ENCODE measurements at regions not wholly inside any gene's neighbourhood (a gene's known extent, or its start where the extent isn't known, plus 50 kb on each side); places are given as distances from the start of the nearest gene placed in this dataset.

DNA sequence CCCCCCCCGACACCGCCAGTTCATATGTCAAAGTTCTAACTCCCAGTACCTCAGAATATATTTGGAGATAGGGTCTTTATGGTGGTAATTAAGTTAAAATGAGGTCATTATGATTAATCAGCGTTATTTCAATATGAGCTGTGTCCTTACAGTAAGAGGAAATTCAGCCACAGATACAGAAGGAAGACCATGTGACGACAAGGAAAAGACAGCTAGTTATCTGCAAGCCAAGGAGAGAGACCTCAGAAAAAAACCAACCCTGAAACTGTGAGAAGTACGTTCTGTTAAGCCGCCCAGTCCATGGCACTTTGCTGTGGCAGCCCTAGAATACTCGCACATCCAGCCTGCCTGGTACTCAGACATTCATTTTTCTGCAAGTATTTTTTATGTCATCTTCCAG, 62.3 kb upstream of the ARL8B start:
- no peak for TF ChIP-seq POLR2AphosphoS5 (IDR thresholded peaks at IDR 0.05; ENCODE audit: borderline replicate concordance, low read depth, low read length)
- no peak for TF ChIP-seq FOXP2 (optimal IDR thresholded peaks at IDR 0.05; ENCODE audit: control extremely low read depth, extremely low read length, insufficient read depth)
- no peak for TF ChIP-seq EZH2 (IDR thresholded peaks at IDR 0.05)
